ENCODE measurements at regions not wholly inside any gene's neighbourhood (a gene's known extent, or its start where the extent isn't known, plus 50 kb on each side); places are given as distances from the start of the nearest gene placed in this dataset.

- DNase-seq: no peak
Observed at GRCh38 chr16:76190480-76190879, 86.7 kb upstream of the CNTNAP4 start.

- no peak for DNase-seq
Observed at GRCh38 chr16:76193906-76194615, 83.1 kb upstream of the CNTNAP4 start.

DNA sequence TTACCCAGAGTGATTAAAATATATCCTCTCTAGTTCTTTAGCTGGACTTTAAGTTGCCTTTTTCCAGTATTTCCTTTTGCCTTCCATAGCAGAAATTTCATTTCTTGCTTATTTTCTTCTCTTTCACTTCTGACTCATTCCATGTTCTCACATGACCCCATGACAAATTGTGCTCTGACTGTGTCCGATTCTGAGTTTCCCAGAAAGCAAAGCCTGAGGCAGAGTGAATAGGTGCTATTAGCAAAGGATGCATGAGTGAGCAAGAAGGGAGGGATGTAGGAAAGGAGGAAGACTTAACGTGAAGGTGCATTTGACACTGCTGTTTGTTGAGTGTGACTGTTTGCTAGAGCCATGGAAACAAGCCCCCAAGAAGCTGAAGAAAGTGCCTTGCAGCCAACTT lies 82.6 kb upstream of the CNTNAP4 start:
- no peak for DNase-seq

DNA sequence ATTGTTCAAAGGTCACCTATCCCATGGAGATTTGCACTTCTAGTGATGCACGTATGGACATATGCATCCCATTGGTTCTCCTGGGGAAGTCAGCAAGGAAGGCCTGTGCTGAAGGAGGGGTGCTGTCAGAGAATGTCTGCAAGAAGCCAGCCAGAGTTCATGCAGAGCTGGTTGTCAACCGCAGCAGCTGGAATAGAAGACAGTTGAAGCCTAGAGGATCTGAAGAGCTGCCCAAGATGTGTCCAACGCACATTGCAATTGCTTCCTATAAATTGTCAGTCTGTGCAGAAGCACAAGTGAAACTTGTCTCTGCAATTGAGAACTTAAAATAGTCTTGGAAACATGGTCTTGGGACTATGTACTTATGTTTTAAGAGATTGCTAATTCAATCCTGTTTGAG lies 82.1 kb upstream of the CNTNAP4 start:
- no peak for DNase-seq

DNA sequence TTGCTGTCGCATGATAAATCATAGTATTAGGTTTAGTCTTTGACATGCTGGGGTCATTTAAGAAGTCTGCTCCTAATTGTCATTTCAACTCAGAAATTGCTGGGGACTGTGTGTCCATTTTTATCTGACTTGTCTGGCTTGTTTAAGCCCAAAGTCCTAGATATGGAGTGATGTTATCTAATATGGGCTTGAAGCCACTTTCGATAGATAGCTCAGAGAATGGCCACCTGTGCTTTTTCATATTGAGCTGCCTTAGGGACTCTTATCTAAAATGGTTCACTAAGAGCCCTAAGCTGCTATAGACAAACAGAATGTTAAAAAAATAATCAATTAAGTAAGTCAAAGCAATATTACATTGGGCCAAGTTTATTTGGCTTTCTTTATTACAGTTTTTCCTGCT lies 81.6 kb upstream of the CNTNAP4 start:
- DNase-seq: no peak

DNA sequence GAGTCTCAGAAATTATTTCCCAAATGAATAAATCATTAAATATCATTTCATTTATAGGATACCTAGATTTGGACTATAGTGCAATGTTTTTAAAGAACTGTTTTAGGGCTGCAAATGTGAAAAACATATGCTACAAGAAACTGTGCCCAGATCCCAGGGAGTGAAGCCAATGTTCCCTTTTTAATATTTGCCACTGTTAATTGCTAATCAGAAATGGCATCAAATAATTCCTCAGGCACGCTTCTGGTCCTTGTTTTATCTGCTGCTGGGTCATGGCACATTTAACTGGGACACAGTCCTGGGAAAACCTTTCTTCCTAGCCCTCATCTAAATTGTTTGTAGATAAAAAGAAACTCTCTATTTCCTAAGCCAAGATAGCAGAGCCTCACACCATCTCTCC lies 79.3 kb upstream of the CNTNAP4 start:
- DNase-seq: no peak

GRCh38 chr16:76199681-76200220 lies 77.5 kb upstream of the CNTNAP4 start:
- no peak for DNase-seq

DNA sequence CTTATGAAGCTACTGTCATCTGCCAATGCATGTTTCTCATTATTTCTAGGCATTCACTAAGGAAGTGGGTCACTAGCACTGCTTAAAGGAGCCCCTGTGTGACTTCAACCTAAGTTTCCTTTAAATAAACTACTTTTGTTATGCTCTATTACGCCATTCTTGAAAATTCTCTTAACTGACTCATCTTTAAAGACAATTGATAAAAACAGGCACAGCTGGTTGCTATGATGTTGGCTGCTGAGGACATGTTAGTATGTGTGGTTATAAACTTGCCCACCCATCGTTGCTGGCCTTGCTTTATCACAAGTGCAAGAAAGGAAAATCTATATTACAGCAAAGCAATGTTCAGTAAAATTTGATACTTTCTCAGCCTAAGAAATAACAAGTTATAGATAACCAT lies 75.8 kb upstream of the CNTNAP4 start:
- no peak for DNase-seq

- no peak for DNase-seq
Observed at GRCh38 chr16:76204249-76204648, 73.0 kb upstream of the CNTNAP4 start.

DNA sequence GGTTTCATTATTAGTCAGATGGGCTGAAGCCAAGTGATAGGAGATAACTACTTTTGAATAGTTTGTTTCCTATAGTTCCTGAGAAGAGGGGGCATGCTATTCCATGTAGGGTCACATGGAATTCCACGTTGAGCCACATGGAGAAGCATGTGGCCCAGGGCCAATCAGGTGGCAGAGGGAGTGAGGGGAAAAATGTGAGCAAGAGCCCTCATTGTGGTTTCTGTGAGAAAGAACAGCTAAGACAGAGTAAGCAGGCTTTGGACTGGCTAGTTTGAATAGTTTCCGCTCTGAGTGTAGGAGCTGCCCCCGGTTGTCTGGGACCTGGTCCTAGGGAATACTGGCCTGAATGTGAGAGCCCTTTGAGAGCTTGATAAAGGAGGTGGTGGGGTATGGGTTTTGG lies 69.9 kb upstream of the CNTNAP4 start:
- no peak for DNase-seq

GRCh38 chr16:76210157-76210556 lies 67.0 kb upstream of the CNTNAP4 start:
- no peak for DNase-seq

DNA sequence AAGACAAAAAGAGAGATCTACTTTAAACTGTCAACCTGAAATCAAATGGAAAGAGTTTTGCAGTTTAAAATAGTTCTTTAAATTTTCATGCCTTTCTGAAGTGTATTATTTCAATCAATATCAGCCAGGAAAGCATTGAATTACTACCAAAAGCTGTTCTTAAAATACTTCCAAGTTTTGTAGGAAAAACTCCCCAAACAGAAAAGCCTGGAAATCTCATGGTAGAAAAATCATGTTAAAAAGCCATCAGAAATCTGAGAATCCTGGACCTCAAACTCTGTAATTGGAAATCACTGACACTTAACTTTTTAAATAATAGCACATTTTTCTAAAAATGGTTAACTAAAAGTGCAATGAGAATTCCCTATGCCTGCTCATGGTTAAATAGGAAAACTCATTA lies 63.3 kb upstream of the CNTNAP4 start:
- DNase-seq: no peak

DNA sequence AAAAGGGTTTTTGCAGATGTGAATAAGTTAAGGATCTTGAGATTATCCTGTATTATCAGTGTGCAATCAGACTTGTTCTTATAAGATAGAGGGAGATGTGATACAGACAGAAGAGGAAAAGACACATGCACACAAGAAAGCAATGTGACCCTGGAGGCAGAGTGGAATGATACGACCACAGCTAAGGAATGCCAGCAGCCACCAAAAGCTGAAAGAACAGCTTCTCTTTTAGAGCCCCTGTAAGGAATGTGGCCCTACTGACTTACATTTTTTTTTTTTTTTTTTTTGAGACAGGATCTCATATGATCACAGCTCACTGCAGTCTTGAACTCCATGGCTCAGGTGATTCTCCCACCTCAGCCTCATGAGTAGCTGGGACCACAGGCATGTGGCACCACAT lies 62.3 kb upstream of the CNTNAP4 start:
- no peak for DNase-seq

DNA sequence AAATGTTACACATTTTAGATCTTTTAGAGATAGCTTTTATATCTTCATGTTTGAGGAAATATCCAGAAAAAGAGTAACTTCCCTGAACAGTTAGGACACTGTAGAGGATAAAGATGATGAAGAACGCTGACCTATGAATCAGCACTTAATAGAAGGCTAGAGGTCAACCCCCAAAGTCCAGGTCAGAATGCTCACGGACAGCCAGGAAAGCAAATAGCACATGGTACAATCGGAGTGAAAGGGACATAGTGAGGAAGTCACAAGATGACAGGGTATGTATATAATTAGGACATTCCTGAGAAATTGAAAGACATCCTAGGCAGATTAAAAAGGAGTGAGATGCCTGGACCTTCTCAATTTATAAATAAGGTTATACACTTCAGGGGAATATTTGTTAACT lies 55.1 kb upstream of the CNTNAP4 start:
- DNase-seq: no peak

- DNase-seq: no peak
Observed at GRCh38 chr16:76222853-76223252, 54.3 kb upstream of the CNTNAP4 start.

DNA sequence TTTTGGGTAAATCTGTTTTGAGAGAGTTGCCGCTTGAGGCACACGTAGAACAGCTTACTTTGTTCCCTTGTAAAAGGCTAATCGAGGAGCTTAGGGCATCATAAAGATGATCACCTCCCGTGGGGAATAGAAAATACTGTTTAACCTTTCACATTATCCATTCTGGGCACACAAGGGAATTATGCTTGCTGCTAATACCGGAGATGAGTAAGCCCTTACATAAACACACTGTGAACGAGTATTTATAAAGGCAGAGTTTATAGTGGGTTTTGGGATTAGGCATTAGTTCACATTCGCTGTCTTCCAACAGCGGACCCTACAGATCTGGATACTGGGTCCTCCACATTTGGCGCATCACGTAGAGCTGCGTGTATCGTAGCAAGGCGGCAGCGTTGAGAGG lies 51.2 kb upstream of the CNTNAP4 start:
- peak; percentile 21 for DNase-seq

DNA sequence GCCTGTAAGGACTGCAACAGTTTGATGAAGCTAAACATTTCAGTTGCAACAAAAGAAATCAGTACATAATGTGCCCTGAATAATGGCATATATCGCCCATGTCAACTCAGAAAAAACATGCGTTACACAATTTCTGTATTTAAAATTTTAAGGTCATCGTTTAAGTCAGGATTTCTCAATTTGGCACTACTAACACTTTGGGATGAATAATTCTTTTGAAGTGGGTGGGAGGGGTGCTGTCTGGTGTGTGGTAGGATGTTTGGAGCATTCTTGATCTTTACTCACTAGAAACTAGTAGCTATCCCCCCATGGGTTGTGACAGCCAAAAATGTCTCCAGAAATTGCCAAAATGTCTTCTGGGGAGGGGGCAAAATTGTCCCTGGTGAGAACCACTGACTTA lies 50.7 kb upstream of the CNTNAP4 start:
- no peak for DNase-seq

Data from HCEC 1CT (cell line).